ENCODE measurements at regions not wholly inside any gene's neighbourhood (a gene's known extent, or its start where the extent isn't known, plus 50 kb on each side); places are given as distances from the start of the nearest gene placed in this dataset.

GRCh38 chr6:88220493-88220892 lies 54.3 kb upstream of the CNR1 start:
- no peak for DNase-seq

- DNase-seq, result no peak
These were observed 50.0 kb upstream of the CNR1 start for GRCh38 chr6:88216182-88216581.

All from SHP77 (cell line).